ENCODE measurements at regions not wholly inside any gene's neighbourhood (a gene's known extent, or its start where the extent isn't known, plus 50 kb on each side); places are given as distances from the start of the nearest gene placed in this dataset.

GRCh38 chr16:6066652-6067051 is 969.1 kb upstream of the EEF2KMT start:
- TF ChIP-seq EZH2 (IDR thresholded peaks at IDR 0.05; ENCODE audit: insufficient read depth, poor library complexity, severe bottlenecking) (no peak), EZH2phosphoT487 (IDR thresholded peaks at IDR 0.05; ENCODE audit: insufficient read depth, low read depth) (no peak)

Measured in GM23248 (cell line).